Panc1 (cell line): ENCODE measurements at regions not wholly inside any gene's neighbourhood (a gene's known extent, or its start where the extent isn't known, plus 50 kb on each side); places are given as distances from the start of the nearest gene placed in this dataset.

Experiments used
- ATAC-seq: fragments of 200-7000 bp; cut with Tn5 transposase; 2 replicates; pipeline ENCODE4 v1.9.1; 2020; ENCODE audit warnings: mild to moderate bottlenecking, moderate library complexity
- BruUV-seq: library from RNA; stranded (reverse); fragments of 400-500 nt; replicated peaks from 2 replicates; lab custom pipeline; 2021; lab: Mats Ljungman, UMichigan
- CTCF ChIA-PET: fragments of 300-600 bp; sonication (Branson Sonifier 250); formaldehyde crosslinking; loops from one replicate; lab custom pipeline; 2022; ENCODE audit warnings: antibody characterized with exemption; lab: Charles Lee
- POLR2A ChIA-PET: fragments of 300-600 bp; sonication (Branson Sonifier 250); formaldehyde crosslinking; loops from one replicate; lab custom pipeline; 2022; ENCODE audit warnings: antibody characterized with exemption; lab: Charles Lee
- DNase-seq: peaks from one replicate; pipeline ENCODE4 v3.0.0-alpha.2; 2010; ENCODE audit warnings: low read depth, low spot score
- H3K27ac ChIP-seq: 2 replicates; pipeline ENCODE4 v1.5.1; 2011; ENCODE audit warnings: mild to moderate bottlenecking, low read length, inconsistent platforms
- H3K27me3 ChIP-seq: fragments of 200-500 bp; sonication (Bioruptor generic); 2 replicates; pipeline ENCODE4 v1.6.0; 2014; ENCODE audit warnings: low read length, inconsistent platforms; ENCODE audit not compliant: control insufficient read depth, insufficient read depth
- H3K36me3 ChIP-seq: fragments of 200-500 bp; sonication (Bioruptor generic); 2 replicates; pipeline ENCODE4 v1.5.1; 2014; ENCODE audit warnings: inconsistent platforms, mild to moderate bottlenecking, low read length, moderate library complexity; ENCODE audit not compliant: control insufficient read depth, insufficient read depth
- H3K4me1 ChIP-seq: 2 replicates; pipeline ENCODE4 v1.5.1; 2011; ENCODE audit warnings: inconsistent platforms, mild to moderate bottlenecking, low read length, moderate library complexity; ENCODE audit not compliant: control insufficient read depth, insufficient read depth
- H3K4me3 ChIP-seq, 2 experiments: 2 replicates each; pipeline ENCODE4 v1.5.1; 2011 to 2012; ENCODE audit warnings: low read depth in 2 of 2, low read length in 2 of 2, mild to moderate bottlenecking in 2 of 2, inconsistent platforms in 1 of 2, moderate library complexity in 1 of 2
- H3K9me3 ChIP-seq: fragments of 200-500 bp; sonication (Bioruptor generic); 2 replicates; pipeline ENCODE4 v1.5.1; 2014; ENCODE audit warnings: low read depth, mild to moderate bottlenecking, inconsistent platforms, low read length, moderate library complexity; ENCODE audit not compliant: control insufficient read depth, insufficient read depth
- CTCF ChIP-seq: fragments of 450-650 bp; IDR thresholded peaks from 2 replicates; pipeline ENCODE4 v1.5.1; 2017; ENCODE audit warnings: mild to moderate bottlenecking
- POLR2AphosphoS5 ChIP-seq: IDR thresholded peaks from 2 replicates; pipeline ENCODE4 v1.6.1; 2012; ENCODE audit warnings: mild to moderate bottlenecking, low read depth, low read length, moderate library complexity
- REST ChIP-seq, 2 experiments: IDR thresholded peaks; 2 replicates each; pipeline ENCODE4 v1.6.1; 2011 to 2012; ENCODE audit warnings: low read depth in 2 of 2, control low read depth in 1 of 2, low read length in 1 of 2, mild to moderate bottlenecking in 1 of 2, moderate library complexity in 1 of 2; ENCODE audit not compliant: insufficient read depth in 1 of 2
- SIN3A ChIP-seq: IDR thresholded peaks from 2 replicates; pipeline ENCODE4 v1.6.1; 2012; ENCODE audit warnings: low read depth, mild to moderate bottlenecking, low read length, moderate library complexity, borderline replicate concordance; ENCODE audit not compliant: insufficient read depth
- TCF7L2 ChIP-seq: IDR thresholded peaks from 2 replicates; pipeline ENCODE4 v1.6.1; 2011; ENCODE audit warnings: mild to moderate bottlenecking, low read depth, low read length, inconsistent platforms
- in situ Hi-C: cut with HindIII; loops from 2 replicates; pipeline ENCODE4 v1.10.0; 2016; ENCODE audit warnings: low sequenced_read_pairs, low pct_unique_long_range_greater_than_20kb
- intact Hi-C: fragments of 100-400 bp; cut with micrococcal nuclease; formaldehyde crosslinking; loops from one replicate; pipeline ENCODE4 v1.10.0; 2022; ENCODE audit not compliant: unreplicated experiment

GRCh38 chr18:25630682-25631081, 278.7 kb upstream of the ZNF521 start:
- in situ Hi-C loops (no loop called here), intact Hi-C loops (no loop called here)
- POLR2A ChIA-PET: no interaction called here

GRCh38 chr18:25621682-25622081, 269.7 kb upstream of the ZNF521 start:
- CTCF ChIA-PET: no interaction called here
- DNase-seq: no peak
- H3K4me3 ChIP-seq: no peak overlapping the region
- no peak for ATAC-seq
- in situ Hi-C loops (no loop called here), intact Hi-C loops (no loop called here)
- no peaks in the 10 kb centered on the region for H3K9me3 ChIP-seq
- no peak for TF ChIP-seq REST (IDR thresholded peaks at IDR 0.05; ENCODE audit: insufficient read depth in 1 of 2, low read depth in 2 of 2, low read length in 1 of 2)
- no peak for TF ChIP-seq TCF7L2
- no peak for TF ChIP-seq POLR2AphosphoS5
- TF ChIP-seq CTCF: no peak
- TF ChIP-seq SIN3A: no peak
- no TSS peak for BruUV-seq
- H3K27ac ChIP-seq: no peak overlapping the region
- H3K4me1 ChIP-seq: no peaks in the 10 kb centered on the region
- POLR2A ChIA-PET: no interaction called here
- H3K36me3 ChIP-seq: no peaks in the 10 kb centered on the region
- H3K27me3 ChIP-seq: no peaks in the 10 kb centered on the region

More at GRCh38 chr18:25630682-25631081, 278.7 kb upstream of the ZNF521 start:
- CTCF ChIA-PET: no interaction called here
- BruUV-seq: no TSS peak
- Histone ChIP-seq H3K4me1 (no peaks in the 10 kb centered on the region), H3K27me3 (no peaks in the 10 kb centered on the region), H3K36me3 (no peaks in the 10 kb centered on the region), H3K4me3 (no peak overlapping the region), H3K9me3 (no peaks in the 10 kb centered on the region), H3K27ac (no peak overlapping the region)
- no peak for ATAC-seq
- no peak for TF ChIP-seq REST (IDR thresholded peaks at IDR 0.05; ENCODE audit: insufficient read depth in 1 of 2, low read depth in 2 of 2, low read length in 1 of 2)
- no peak for TF ChIP-seq CTCF
- TF ChIP-seq TCF7L2: no peak
- TF ChIP-seq SIN3A: no peak
- TF ChIP-seq POLR2AphosphoS5: no peak
- no peak for DNase-seq
